ENCODE measurements at regions not wholly inside any gene's neighbourhood (a gene's known extent, or its start where the extent isn't known, plus 50 kb on each side); places are given as distances from the start of the nearest gene placed in this dataset.

- TF ChIP-seq POLR2A (IDR thresholded peaks at IDR 0.05) (no peak), CTCF (IDR thresholded peaks at IDR 0.05) (no peak)
Observed at GRCh38 chr21:20551939-20552338, 446.3 kb upstream of the NCAM2 start.
